ENCODE measurements at regions not wholly inside any gene's neighbourhood (a gene's known extent, or its start where the extent isn't known, plus 50 kb on each side); places are given as distances from the start of the nearest gene placed in this dataset.

- TF ChIP-seq EZH2 (IDR thresholded peaks at IDR 0.05; ENCODE audit: insufficient read depth, poor library complexity, severe bottlenecking) = no peak
- no peak for TF ChIP-seq EZH2phosphoT487 (IDR thresholded peaks at IDR 0.05; ENCODE audit: insufficient read depth, low read depth)
Measured at GRCh38 chr4:137631605-137632004, 99.3 kb upstream of the PCDH18 start.

Measured in GM23248 (cell line).